WTC11 (cell line): ENCODE measurements at regions not wholly inside any gene's neighbourhood (a gene's known extent, or its start where the extent isn't known, plus 50 kb on each side); places are given as distances from the start of the nearest gene placed in this dataset.
"Not testable (repeated sequence)": the region's sequence is repeated elsewhere in the genome, so short reads cannot be mapped to it uniquely, and the experiment has no call there.

ENCODE experiments used
- ATAC-seq: fragments of 200-7000 bp; cut with Tn5 transposase; 2 replicates; pipeline ENCODE4 v1.10.0; 2021; ENCODE audit warnings: mild to moderate bottlenecking, moderate library complexity
- CTCF ChIA-PET: fragments of 300-600 bp; sonication (Branson Sonifier 250); formaldehyde crosslinking; loops from one replicate; lab custom pipeline; 2021; ENCODE audit warnings: antibody characterized with exemption; lab: Charles Lee
- POLR2A ChIA-PET: fragments of 350-600 bp; sonication (Branson Sonifier 250); formaldehyde crosslinking; loops from one replicate; lab custom pipeline; 2021; ENCODE audit warnings: antibody characterized with exemption; lab: Charles Lee
- DNase-seq: peaks from one replicate; pipeline ENCODE4 v3.0.0; 2021; ENCODE audit warnings: low spot score
- H3K27ac Mint-ChIP-seq: 2 replicates; pipeline ENCODE4 v1.8.0; 2021; ENCODE audit warnings: mixed read lengths
- H3K27me3 Mint-ChIP-seq: 2 replicates; pipeline ENCODE4 v1.8.0; 2021; ENCODE audit warnings: low read depth, mild to moderate bottlenecking, moderate library complexity, mixed read lengths
- H3K36me3 Mint-ChIP-seq: 2 replicates; pipeline ENCODE4 v1.8.0; 2021; ENCODE audit warnings: mixed read lengths
- H3K4me1 Mint-ChIP-seq: 2 replicates; pipeline ENCODE4 v1.8.0; 2022; ENCODE audit warnings: mixed read lengths
- H3K4me3 Mint-ChIP-seq: 2 replicates; pipeline ENCODE4 v1.8.0; 2021; ENCODE audit warnings: mild to moderate bottlenecking, moderate library complexity, mixed read lengths
- H3K9me3 Mint-ChIP-seq: 2 replicates; pipeline ENCODE4 v1.8.0; 2021; ENCODE audit warnings: mixed read lengths
- CREB1 ChIP-seq: sonication (generic); formaldehyde crosslinking; IDR thresholded peaks from 2 replicates; pipeline ENCODE4 v1.8.0; 2023; ENCODE audit warnings: mild to moderate bottlenecking, missing genetic modification reagents
- CREM ChIP-seq: sonication (generic); formaldehyde crosslinking; IDR thresholded peaks from 2 replicates; pipeline ENCODE4 v1.8.1; 2022; ENCODE audit warnings: mild to moderate bottlenecking, missing genetic modification reagents, moderate library complexity
- FOXJ3 ChIP-seq: sonication (generic); formaldehyde crosslinking; IDR thresholded peaks from 2 replicates; pipeline ENCODE4 v1.9.0; 2021; ENCODE audit warnings: missing genetic modification reagents, mild to moderate bottlenecking, borderline replicate concordance
- GTF2I ChIP-seq: fragments of 250-450 bp; sonication (Bioruptor Pico); conservative IDR thresholded peaks from 2 replicates; pipeline ENCODE4 v1.4.0; 2021; ENCODE audit warnings: mild to moderate bottlenecking
- KAT7 ChIP-seq: sonication (generic); formaldehyde crosslinking; IDR thresholded peaks from 2 replicates; pipeline ENCODE4 v1.8.1; 2023; ENCODE audit warnings: missing genetic modification reagents, mild to moderate bottlenecking, borderline replicate concordance
- MXD4 ChIP-seq: fragments of 250-450 bp; sonication (Bioruptor Pico); IDR thresholded peaks from 2 replicates; pipeline ENCODE4 v1.8.0; 2021; ENCODE audit warnings: mild to moderate bottlenecking, moderate library complexity, borderline replicate concordance
- NFYB ChIP-seq: sonication (generic); formaldehyde crosslinking; conservative IDR thresholded peaks from 2 replicates; pipeline ENCODE4 v1.8.0; 2022; ENCODE audit warnings: low read depth, missing genetic modification reagents
- SOX15 ChIP-seq: fragments of 250-450 bp; sonication (Bioruptor Pico); IDR thresholded peaks from 2 replicates; pipeline ENCODE4 v1.9.0; 2021; ENCODE audit warnings: mild to moderate bottlenecking
- SP1 ChIP-seq: sonication (generic); formaldehyde crosslinking; conservative IDR thresholded peaks from 2 replicates; pipeline ENCODE4 v1.8.1; 2022; ENCODE audit warnings: missing genetic modification reagents
- TEAD1 ChIP-seq: sonication (generic); formaldehyde crosslinking; IDR thresholded peaks from 2 replicates; pipeline ENCODE4 v1.8.0; 2022; ENCODE audit warnings: mild to moderate bottlenecking, missing genetic modification reagents
- TEAD4 ChIP-seq: sonication (generic); formaldehyde crosslinking; IDR thresholded peaks from 2 replicates; pipeline ENCODE4 v1.8.0; 2022; ENCODE audit warnings: mild to moderate bottlenecking, missing genetic modification reagents
- ZNF138 ChIP-seq: sonication (generic); formaldehyde crosslinking; conservative IDR thresholded peaks from 2 replicates; pipeline ENCODE4 v1.8.1; 2022; ENCODE audit warnings: mild to moderate bottlenecking, moderate library complexity, missing genetic modification reagents
- ZNF396 ChIP-seq: fragments of 250-450 bp; sonication (Bioruptor Pico); IDR thresholded peaks from 2 replicates; pipeline ENCODE4 v1.8.0; 2021; ENCODE audit warnings: mild to moderate bottlenecking, moderate library complexity, borderline replicate concordance
- TF ChIP-seq, protein P1 (sequence below): sonication (generic); formaldehyde crosslinking; IDR thresholded peaks from 2 replicates; pipeline ENCODE4 v1.8.0; 2022; ENCODE audit warnings: missing genetic modification reagents
- TF ChIP-seq, protein P2 (sequence below): sonication (generic); formaldehyde crosslinking; IDR thresholded peaks from 2 replicates; pipeline ENCODE4 v1.8.0; 2022; ENCODE audit warnings: mild to moderate bottlenecking, missing genetic modification reagents
- TF ChIP-seq, protein P3 (sequence below): sonication (generic); formaldehyde crosslinking; IDR thresholded peaks from 2 replicates; pipeline ENCODE4 v1.8.0; 2022; ENCODE audit warnings: mild to moderate bottlenecking, missing genetic modification reagents
- TF ChIP-seq, protein P4 (sequence below): sonication (generic); formaldehyde crosslinking; IDR thresholded peaks from 2 replicates; pipeline ENCODE4 v1.8.0; 2022; ENCODE audit warnings: mild to moderate bottlenecking, missing genetic modification reagents
- TF ChIP-seq, protein P5 (sequence below): sonication (generic); formaldehyde crosslinking; IDR thresholded peaks from 2 replicates; pipeline ENCODE4 v1.8.1; 2022; ENCODE audit warnings: missing genetic modification reagents, borderline replicate concordance
- TF ChIP-seq, protein P6 (sequence below): fragments of 250-450 bp; sonication (Bioruptor Pico); IDR thresholded peaks from 2 replicates; pipeline ENCODE4 v1.9.0; 2021; ENCODE audit warnings: mild to moderate bottlenecking, borderline replicate concordance

DNA sequence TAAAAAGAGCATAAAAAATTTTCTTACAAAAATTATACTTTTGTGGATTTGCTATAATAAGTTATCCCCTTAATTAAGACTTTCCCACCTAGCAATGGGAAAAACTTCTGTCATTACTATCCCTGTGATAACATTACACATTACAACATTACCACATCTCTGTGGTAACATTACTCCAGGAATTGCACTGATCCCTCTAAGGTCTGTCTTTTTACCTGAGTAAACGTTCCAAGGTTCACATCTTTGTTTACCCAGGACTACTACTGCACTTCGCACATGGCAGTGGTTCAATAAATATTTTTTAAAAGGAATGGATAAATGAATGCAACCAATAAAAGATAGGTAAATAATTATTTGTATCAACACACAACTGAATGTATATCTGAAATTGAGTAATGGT is 92.4 kb upstream of the NOX4 start:
- Mint-ChIP-seq H3K27me3 (no peaks in the 10 kb centered on the region), H3K9me3 (no peaks in the 10 kb centered on the region), H3K4me1 (peaks cover 16% of the 10 kb centered on the region), H3K36me3 (no peaks in the 10 kb centered on the region), H3K4me3 (no peak overlapping the region), H3K27ac (no peak overlapping the region)
- CTCF ChIA-PET, result no interaction called here
- no peak for ATAC-seq
- TF ChIP-seq FOXJ3 (CRISPR knock-in tag), result no peak
- no peak for TF ChIP-seq TEAD1 (CRISPR knock-in tag)
- TF ChIP-seq GTF2I, result no peak
- no peak for TF ChIP-seq ZNF396 (CRISPR knock-in tag)
- TF ChIP-seq, protein P1, sequence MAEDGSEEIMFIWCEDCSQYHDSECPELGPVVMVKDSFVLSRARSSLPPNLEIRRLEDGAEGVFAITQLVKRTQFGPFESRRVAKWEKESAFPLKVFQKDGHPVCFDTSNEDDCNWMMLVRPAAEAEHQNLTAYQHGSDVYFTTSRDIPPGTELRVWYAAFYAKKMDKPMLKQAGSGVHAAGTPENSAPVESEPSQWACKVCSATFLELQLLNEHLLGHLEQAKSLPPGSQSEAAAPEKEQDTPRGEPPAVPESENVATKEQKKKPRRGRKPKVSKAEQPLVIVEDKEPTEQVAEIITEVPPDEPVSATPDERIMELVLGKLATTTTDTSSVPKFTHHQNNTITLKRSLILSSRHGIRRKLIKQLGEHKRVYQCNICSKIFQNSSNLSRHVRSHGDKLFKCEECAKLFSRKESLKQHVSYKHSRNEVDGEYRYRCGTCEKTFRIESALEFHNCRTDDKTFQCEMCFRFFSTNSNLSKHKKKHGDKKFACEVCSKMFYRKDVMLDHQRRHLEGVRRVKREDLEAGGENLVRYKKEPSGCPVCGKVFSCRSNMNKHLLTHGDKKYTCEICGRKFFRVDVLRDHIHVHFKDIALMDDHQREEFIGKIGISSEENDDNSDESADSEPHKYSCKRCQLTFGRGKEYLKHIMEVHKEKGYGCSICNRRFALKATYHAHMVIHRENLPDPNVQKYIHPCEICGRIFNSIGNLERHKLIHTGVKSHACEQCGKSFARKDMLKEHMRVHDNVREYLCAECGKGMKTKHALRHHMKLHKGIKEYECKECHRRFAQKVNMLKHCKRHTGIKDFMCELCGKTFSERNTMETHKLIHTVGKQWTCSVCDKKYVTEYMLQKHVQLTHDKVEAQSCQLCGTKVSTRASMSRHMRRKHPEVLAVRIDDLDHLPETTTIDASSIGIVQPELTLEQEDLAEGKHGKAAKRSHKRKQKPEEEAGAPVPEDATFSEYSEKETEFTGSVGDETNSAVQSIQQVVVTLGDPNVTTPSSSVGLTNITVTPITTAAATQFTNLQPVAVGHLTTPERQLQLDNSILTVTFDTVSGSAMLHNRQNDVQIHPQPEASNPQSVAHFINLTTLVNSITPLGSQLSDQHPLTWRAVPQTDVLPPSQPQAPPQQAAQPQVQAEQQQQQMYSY (CRISPR knock-in tag), result no peak
- TF ChIP-seq ZNF138 (CRISPR knock-in tag), result no peak
- TF ChIP-seq, protein P2, sequence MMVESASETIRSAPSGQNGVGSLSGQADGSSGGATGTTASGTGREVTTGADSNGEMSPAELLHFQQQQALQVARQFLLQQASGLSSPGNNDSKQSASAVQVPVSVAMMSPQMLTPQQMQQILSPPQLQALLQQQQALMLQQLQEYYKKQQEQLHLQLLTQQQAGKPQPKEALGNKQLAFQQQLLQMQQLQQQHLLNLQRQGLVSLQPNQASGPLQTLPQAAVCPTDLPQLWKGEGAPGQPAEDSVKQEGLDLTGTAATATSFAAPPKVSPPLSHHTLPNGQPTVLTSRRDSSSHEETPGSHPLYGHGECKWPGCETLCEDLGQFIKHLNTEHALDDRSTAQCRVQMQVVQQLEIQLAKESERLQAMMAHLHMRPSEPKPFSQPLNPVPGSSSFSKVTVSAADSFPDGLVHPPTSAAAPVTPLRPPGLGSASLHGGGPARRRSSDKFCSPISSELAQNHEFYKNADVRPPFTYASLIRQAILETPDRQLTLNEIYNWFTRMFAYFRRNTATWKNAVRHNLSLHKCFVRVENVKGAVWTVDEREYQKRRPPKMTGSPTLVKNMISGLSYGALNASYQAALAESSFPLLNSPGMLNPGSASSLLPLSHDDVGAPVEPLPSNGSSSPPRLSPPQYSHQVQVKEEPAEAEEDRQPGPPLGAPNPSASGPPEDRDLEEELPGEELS, result no peak
- TF ChIP-seq, protein P3, sequence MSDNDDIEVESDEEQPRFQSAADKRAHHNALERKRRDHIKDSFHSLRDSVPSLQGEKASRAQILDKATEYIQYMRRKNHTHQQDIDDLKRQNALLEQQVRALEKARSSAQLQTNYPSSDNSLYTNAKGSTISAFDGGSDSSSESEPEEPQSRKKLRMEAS (CRISPR knock-in tag), result no peak
- TF ChIP-seq, protein P4, sequence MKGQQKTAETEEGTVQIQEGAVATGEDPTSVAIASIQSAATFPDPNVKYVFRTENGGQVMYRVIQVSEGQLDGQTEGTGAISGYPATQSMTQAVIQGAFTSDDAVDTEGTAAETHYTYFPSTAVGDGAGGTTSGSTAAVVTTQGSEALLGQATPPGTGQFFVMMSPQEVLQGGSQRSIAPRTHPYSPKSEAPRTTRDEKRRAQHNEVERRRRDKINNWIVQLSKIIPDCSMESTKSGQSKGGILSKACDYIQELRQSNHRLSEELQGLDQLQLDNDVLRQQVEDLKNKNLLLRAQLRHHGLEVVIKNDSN (CRISPR knock-in tag), result no peak
- TF ChIP-seq, protein P5, sequence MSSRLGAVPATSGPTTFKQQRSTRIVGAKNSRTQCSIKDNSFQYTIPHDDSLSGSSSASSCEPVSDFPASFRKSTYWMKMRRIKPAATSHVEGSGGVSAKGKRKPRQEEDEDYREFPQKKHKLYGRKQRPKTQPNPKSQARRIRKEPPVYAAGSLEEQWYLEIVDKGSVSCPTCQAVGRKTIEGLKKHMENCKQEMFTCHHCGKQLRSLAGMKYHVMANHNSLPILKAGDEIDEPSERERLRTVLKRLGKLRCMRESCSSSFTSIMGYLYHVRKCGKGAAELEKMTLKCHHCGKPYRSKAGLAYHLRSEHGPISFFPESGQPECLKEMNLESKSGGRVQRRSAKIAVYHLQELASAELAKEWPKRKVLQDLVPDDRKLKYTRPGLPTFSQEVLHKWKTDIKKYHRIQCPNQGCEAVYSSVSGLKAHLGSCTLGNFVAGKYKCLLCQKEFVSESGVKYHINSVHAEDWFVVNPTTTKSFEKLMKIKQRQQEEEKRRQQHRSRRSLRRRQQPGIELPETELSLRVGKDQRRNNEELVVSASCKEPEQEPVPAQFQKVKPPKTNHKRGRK, result no peak
- no peak for TF ChIP-seq CREB1
- no peak for TF ChIP-seq KAT7
- TF ChIP-seq, protein P6, sequence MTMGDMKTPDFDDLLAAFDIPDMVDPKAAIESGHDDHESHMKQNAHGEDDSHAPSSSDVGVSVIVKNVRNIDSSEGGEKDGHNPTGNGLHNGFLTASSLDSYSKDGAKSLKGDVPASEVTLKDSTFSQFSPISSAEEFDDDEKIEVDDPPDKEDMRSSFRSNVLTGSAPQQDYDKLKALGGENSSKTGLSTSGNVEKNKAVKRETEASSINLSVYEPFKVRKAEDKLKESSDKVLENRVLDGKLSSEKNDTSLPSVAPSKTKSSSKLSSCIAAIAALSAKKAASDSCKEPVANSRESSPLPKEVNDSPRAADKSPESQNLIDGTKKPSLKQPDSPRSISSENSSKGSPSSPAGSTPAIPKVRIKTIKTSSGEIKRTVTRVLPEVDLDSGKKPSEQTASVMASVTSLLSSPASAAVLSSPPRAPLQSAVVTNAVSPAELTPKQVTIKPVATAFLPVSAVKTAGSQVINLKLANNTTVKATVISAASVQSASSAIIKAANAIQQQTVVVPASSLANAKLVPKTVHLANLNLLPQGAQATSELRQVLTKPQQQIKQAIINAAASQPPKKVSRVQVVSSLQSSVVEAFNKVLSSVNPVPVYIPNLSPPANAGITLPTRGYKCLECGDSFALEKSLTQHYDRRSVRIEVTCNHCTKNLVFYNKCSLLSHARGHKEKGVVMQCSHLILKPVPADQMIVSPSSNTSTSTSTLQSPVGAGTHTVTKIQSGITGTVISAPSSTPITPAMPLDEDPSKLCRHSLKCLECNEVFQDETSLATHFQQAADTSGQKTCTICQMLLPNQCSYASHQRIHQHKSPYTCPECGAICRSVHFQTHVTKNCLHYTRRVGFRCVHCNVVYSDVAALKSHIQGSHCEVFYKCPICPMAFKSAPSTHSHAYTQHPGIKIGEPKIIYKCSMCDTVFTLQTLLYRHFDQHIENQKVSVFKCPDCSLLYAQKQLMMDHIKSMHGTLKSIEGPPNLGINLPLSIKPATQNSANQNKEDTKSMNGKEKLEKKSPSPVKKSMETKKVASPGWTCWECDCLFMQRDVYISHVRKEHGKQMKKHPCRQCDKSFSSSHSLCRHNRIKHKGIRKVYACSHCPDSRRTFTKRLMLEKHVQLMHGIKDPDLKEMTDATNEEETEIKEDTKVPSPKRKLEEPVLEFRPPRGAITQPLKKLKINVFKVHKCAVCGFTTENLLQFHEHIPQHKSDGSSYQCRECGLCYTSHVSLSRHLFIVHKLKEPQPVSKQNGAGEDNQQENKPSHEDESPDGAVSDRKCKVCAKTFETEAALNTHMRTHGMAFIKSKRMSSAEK (CRISPR knock-in tag), result no peak
- TF ChIP-seq SP1 (CRISPR knock-in tag), result no peak
- no peak for TF ChIP-seq SOX15 (CRISPR knock-in tag)
- TF ChIP-seq NFYB, result no peak
- TF ChIP-seq MXD4 (CRISPR knock-in tag), result no peak
- TF ChIP-seq CREM (CRISPR knock-in tag), result no peak
- no peak for TF ChIP-seq TEAD4 (CRISPR knock-in tag)
- DNase-seq, result no peak
- POLR2A ChIA-PET, result no interaction called here

DNA sequence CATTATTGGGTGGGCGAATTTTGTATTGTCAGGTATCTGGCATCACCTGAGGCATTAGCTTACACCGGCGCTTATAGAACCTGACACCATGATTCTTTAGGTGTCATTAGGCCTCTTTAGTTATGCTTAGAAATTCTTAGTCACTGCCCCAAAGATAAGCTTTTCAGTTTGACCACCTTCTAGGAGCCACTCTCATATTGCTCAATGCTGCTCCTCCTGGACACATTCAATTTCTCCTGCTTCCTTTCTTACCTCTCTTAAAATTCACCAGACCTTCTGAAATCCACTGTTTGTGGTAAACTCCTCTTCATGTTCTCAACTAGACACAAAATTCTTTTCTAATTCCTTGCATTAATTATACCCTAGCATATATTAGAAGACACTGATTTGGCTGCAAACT is 93.9 kb upstream of the NOX4 start:
- H3K9me3 Mint-ChIP-seq, H3K36me3 Mint-ChIP-seq, H3K4me3 Mint-ChIP-seq, H3K27ac Mint-ChIP-seq, H3K27me3 Mint-ChIP-seq, DNase-seq, POLR2A ChIA-PET: not testable (repeated sequence)
- CTCF ChIA-PET, result interaction anchor here (1.0 kb wide), 1 partner anchor 8 kb away, joined by 3 read pairs; no protein-coding TSS in a partner anchor
- H3K4me1 Mint-ChIP-seq, result peaks cover 20% of the 10 kb centered on the region
- ATAC-seq, result peak; percentile 75

DNA sequence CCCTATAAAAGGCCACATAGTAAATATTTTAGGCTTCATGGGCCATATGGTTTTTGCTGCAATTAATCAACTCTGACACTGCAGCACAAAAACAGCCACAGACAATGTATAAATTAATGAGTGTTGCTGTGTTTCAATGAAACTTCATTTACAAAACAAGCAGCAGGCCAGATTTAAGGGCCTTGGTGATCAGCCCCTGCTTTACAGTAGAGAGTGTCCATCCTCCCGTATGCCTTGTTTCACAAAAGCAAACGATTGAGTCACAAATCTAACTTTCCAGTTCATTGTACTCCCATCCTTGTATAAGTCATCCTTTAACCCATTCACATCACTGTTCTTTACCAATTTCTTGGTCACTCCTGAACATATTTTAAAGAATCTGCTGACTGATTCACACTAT is 94.3 kb upstream of the NOX4 start:
- H3K27me3 Mint-ChIP-seq, H3K36me3 Mint-ChIP-seq, POLR2A ChIA-PET, ATAC-seq, H3K27ac Mint-ChIP-seq, H3K9me3 Mint-ChIP-seq, DNase-seq, H3K4me3 Mint-ChIP-seq: not testable (repeated sequence)
- CTCF ChIA-PET, result interaction anchor here (1.0 kb wide), 1 partner anchor 9 kb away, joined by 3 read pairs; no protein-coding TSS in a partner anchor
- H3K4me1 Mint-ChIP-seq, result peaks cover 20% of the 10 kb centered on the region

DNA sequence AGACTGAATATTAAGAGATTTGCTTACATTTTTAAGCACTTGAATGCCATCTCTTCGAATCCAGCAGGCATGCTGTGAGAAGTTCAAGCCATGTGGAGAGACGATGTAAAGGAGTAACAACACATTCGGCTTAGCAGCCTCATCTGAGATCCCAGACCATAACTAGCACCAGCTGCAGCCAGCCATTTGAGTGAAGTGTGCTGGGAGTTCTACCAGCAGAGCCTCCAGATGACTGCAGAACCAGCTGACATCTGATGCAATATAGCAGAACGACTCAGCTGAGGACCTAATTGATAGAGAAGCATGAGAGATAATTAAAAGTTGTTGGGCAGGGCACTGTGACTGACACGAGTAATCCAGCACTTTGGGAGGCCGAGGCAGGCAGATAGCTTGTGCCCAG is 98.2 kb upstream of the NOX4 start:
- peaks cover 20% of the 10 kb centered on the region for H3K4me1 Mint-ChIP-seq
- peak; percentile 39 for ATAC-seq
- H3K9me3 Mint-ChIP-seq, POLR2A ChIA-PET, H3K4me3 Mint-ChIP-seq, H3K27ac Mint-ChIP-seq, H3K36me3 Mint-ChIP-seq, DNase-seq, CTCF ChIA-PET, H3K27me3 Mint-ChIP-seq: not testable (repeated sequence)
